ENCODE measurements at regions not wholly inside any gene's neighbourhood (a gene's known extent, or its start where the extent isn't known, plus 50 kb on each side); places are given as distances from the start of the nearest gene placed in this dataset.

GRCh38 chr15:52858782-52859176, 68.6 kb upstream of the ONECUT1 start:
- Histone ChIP-seq H3K27ac (no peak overlapping the region), H3K4me1 (replicated peaks in 1 of 2) (peaks cover 16 to 28% of the 10 kb centered on the region in 2 donors), H3K4me3 (no peak overlapping the region)
- WGBS, 10 experiments: 28 to 96% (median 60%) methylated on average over 1 to 8 of the region's 9 CpGs; no CpG with 5 or more reads in 1 of the 10 experiments
- in situ Hi-C loops (cut with MboI; ENCODE audit: low pct_unique_long_range_greater_than_20kb in 2 of 9, low sequenced_read_pairs in 9 of 9, unreplicated experiment in 9 of 9): no loop called here
- ATAC-seq (replicated peaks in 6 of 8): no peak

- Histone ChIP-seq H3K4me1 (replicated peaks in 1 of 2) (peaks cover 16 to 28% of the 10 kb centered on the region in 2 donors), H3K27ac (no peak overlapping the region), H3K4me3 (no peak overlapping the region)
- ATAC-seq (replicated peaks in 6 of 8): peak in 1 of 8 experiments; percentile 18
- 11 to 78% (median 49%) methylated on average over 2 to 10 of the region's 14 CpGs for WGBS, 10 experiments
- in situ Hi-C loops (cut with MboI; ENCODE audit: low pct_unique_long_range_greater_than_20kb in 2 of 9, low sequenced_read_pairs in 9 of 9, unreplicated experiment in 9 of 9): no loop called here
Observed at GRCh38 chr15:52857937-52858781, 68.0 kb upstream of the ONECUT1 start.

- Histone ChIP-seq H3K4me3 (no peak overlapping the region), H3K27ac (no peak overlapping the region), H3K4me1 (replicated peaks in 1 of 2) (peaks cover 16 to 28% of the 10 kb centered on the region in 2 donors)
- whole genome bisulfite sequencing, 10 experiments: 40 to 89% (median 70%) methylated on average over 2 to 7 of the region's 7 CpGs; no CpG with 5 or more reads in 2 of the 10 experiments
- ATAC-seq (replicated peaks in 6 of 8): no peak
- in situ Hi-C loops (cut with MboI; ENCODE audit: low pct_unique_long_range_greater_than_20kb in 2 of 9, low sequenced_read_pairs in 9 of 9, unreplicated experiment in 9 of 9): no loop called here
Observed at GRCh38 chr15:52857471-52857870, 67.3 kb upstream of the ONECUT1 start.

GRCh38 chr15:52856286-52856685, 66.2 kb upstream of the ONECUT1 start:
- ATAC-seq (replicated peaks in 6 of 8): peak in 1 of 8 experiments; percentile 17
- WGBS, 10 experiments: 25 to 100% (median 90%) methylated on average over 1 of the region's 1 CpG; no CpG with 5 or more reads in 6 of the 10 experiments
- in situ Hi-C loops (cut with MboI; ENCODE audit: low pct_unique_long_range_greater_than_20kb in 2 of 9, low sequenced_read_pairs in 9 of 9, unreplicated experiment in 9 of 9): no loop called here
- no peak overlapping the region for H3K27ac ChIP-seq
- H3K4me1 ChIP-seq (replicated peaks in 1 of 2): peaks cover 16 to 28% of the 10 kb centered on the region in 2 donors
- no peak overlapping the region for H3K4me3 ChIP-seq

- Histone ChIP-seq H3K4me1 (replicated peaks in 1 of 2) (peaks cover 16 to 28% of the 10 kb centered on the region in 2 donors), H3K4me3 (no peak overlapping the region), H3K27ac (no peak overlapping the region)
- peak in 4 of 8 experiments; percentile 44 to 65 (median 55) for ATAC-seq (replicated peaks in 6 of 8)
- WGBS, 10 experiments: 0 to 80% (median 43%) methylated on average over 1 to 3 of the region's 3 CpGs; no CpG with 5 or more reads in 3 of the 10 experiments
- in situ Hi-C loops (cut with MboI; ENCODE audit: low pct_unique_long_range_greater_than_20kb in 2 of 9, low sequenced_read_pairs in 9 of 9, unreplicated experiment in 9 of 9): no loop called here
Observed at GRCh38 chr15:52855157-52855556, 65.0 kb upstream of the ONECUT1 start.

GRCh38 chr15:52844823-52845222, 54.7 kb upstream of the ONECUT1 start:
- Histone ChIP-seq H3K4me1 (replicated peaks in 1 of 2) (peaks cover 0 to 13% of the 10 kb centered on the region in 2 donors), H3K27ac (peak overlapping the region in 1 of 2 donors; percentile 13), H3K4me3 (no peak overlapping the region)
- WGBS, 10 experiments: 5 to 86% (median 76%) methylated on average over 3 to 5 of the region's 5 CpGs; no CpG with 5 or more reads in 5 of the 10 experiments
- ATAC-seq (replicated peaks in 6 of 8): peak in 5 of 8 experiments; percentile 30 to 94 (median 84)
- in situ Hi-C loops (cut with MboI; ENCODE audit: low pct_unique_long_range_greater_than_20kb in 2 of 9, low sequenced_read_pairs in 9 of 9, unreplicated experiment in 9 of 9): no loop called here

Measured in motor neuron (in vitro differentiated cells).